Body of pancreas (tissue), 4 donors: ENCODE measurements at regions not wholly inside any gene's neighbourhood (a gene's known extent, or its start where the extent isn't known, plus 50 kb on each side); places are given as distances from the start of the nearest gene placed in this dataset.

ENCODE experiments used
- POLR2A ChIP-seq, 3 donors: fragments of 450-650 bp; IDR thresholded peaks; one replicate each; pipeline ENCODE4 v1.6.1; 2016; ENCODE audit warnings: antibody characterized with exemption in 3 of 3, mild to moderate bottlenecking in 2 of 3
- TF ChIP-seq, protein P1 (sequence below), 7 experiments: fragments of 450-650 bp in 4 of 7; fragments of 200-600 bp in 3 of 7; sonication (generic) in 3 of 7; IDR thresholded peaks; one replicate each; pipeline ENCODE4 v1.5.1; 2016 to 2019; ENCODE audit warnings: antibody characterized with exemption in 7 of 7

DNA sequence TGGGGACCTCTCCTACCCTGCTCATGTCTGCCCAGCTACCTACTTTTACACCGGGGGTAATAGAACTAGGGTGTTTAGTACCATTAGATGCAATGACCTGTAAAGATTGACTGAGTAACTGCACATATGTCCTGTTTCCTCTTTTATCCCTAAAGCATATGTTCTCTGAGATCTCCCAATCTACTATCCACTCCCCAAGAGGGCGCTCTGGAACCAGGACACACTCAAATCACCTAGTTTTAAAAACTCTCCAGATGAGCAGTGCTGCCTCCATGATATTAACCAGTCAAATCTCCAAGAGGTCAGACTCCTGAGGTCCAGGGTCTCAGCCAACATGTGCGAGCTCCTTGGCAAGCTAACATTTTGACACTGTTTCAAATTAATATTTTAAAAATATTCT, 87.0 kb upstream of the TSPAN5 start:
- TF ChIP-seq POLR2A (IDR thresholded peaks at IDR 0.05): no peak
- TF ChIP-seq, protein P1, sequence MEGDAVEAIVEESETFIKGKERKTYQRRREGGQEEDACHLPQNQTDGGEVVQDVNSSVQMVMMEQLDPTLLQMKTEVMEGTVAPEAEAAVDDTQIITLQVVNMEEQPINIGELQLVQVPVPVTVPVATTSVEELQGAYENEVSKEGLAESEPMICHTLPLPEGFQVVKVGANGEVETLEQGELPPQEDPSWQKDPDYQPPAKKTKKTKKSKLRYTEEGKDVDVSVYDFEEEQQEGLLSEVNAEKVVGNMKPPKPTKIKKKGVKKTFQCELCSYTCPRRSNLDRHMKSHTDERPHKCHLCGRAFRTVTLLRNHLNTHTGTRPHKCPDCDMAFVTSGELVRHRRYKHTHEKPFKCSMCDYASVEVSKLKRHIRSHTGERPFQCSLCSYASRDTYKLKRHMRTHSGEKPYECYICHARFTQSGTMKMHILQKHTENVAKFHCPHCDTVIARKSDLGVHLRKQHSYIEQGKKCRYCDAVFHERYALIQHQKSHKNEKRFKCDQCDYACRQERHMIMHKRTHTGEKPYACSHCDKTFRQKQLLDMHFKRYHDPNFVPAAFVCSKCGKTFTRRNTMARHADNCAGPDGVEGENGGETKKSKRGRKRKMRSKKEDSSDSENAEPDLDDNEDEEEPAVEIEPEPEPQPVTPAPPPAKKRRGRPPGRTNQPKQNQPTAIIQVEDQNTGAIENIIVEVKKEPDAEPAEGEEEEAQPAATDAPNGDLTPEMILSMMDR (IDR thresholded peaks at IDR 0.05): no peak
